Spleen (tissue), 7 donors: ENCODE measurements at regions not wholly inside any gene's neighbourhood (a gene's known extent, or its start where the extent isn't known, plus 50 kb on each side); places are given as distances from the start of the nearest gene placed in this dataset.

ENCODE experiments used
- POLR2A ChIP-seq, 3 donors: fragments of 450-650 bp; IDR thresholded peaks; one replicate each; pipeline ENCODE4 v1.5.1; 2017; ENCODE audit warnings: antibody characterized with exemption in 3 of 3, mild to moderate bottlenecking in 1 of 3
- TF ChIP-seq, protein P1 (sequence below), 11 experiments: fragments of 200-600 bp in 7 of 11; fragments of 450-650 bp in 4 of 11; sonication (generic) in 4 of 11; IDR thresholded peaks in 8 of 11; conservative IDR thresholded peaks in 3 of 11; 1 replicate in 7 of 11; 2 replicates in 4 of 11; pipeline versions ENCODE4 v1.4.0 to v1.8.0; 2016 to 2021; ENCODE audit warnings: antibody characterized with exemption in 11 of 11, inconsistent platforms in 4 of 11, mild to moderate bottlenecking in 1 of 11
- donor health status: DM: no; HTN: no; CAD: no; lungs with moderate emphysema.
- donor health status: DM: no; HTN: no; CAD: no.
- donor health status: DM: no; HTN: no; CAD: no.

DNA sequence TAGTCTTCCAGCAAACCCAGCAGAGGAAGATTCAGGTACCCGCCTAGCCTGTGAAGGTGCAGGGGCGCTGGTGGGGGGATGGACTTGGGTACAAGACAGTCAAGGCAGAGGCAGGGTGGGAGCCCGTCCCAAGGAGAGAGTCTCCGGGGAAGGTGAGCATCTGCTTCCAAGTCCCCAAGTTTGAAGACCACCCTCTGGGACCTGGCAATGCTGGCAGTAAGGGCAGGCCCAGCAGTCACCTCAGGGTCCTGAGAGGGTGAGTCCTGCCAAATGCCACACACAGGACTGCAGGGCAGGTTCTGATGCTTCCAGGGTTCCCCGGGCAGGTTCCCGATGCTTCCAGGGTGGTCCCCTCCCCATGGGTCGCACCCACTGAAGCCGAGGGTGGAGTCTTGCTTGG lies 261.8 kb upstream of the IRX1 start:
- TF ChIP-seq, protein P1, sequence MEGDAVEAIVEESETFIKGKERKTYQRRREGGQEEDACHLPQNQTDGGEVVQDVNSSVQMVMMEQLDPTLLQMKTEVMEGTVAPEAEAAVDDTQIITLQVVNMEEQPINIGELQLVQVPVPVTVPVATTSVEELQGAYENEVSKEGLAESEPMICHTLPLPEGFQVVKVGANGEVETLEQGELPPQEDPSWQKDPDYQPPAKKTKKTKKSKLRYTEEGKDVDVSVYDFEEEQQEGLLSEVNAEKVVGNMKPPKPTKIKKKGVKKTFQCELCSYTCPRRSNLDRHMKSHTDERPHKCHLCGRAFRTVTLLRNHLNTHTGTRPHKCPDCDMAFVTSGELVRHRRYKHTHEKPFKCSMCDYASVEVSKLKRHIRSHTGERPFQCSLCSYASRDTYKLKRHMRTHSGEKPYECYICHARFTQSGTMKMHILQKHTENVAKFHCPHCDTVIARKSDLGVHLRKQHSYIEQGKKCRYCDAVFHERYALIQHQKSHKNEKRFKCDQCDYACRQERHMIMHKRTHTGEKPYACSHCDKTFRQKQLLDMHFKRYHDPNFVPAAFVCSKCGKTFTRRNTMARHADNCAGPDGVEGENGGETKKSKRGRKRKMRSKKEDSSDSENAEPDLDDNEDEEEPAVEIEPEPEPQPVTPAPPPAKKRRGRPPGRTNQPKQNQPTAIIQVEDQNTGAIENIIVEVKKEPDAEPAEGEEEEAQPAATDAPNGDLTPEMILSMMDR (IDR thresholded peaks at IDR 0.05 in 8 of 11, conservative IDR thresholded peaks at IDR 0.05 in 3 of 11) = no peak
- no peak for TF ChIP-seq POLR2A (IDR thresholded peaks at IDR 0.05)
